Activated naive CD8-positive, alpha-beta T cell treated with anti-CD3 and anti-CD28 coated beads, Interleukin-2, amount 50 U/mL, for 16 hours (primary cell): ENCODE measurements at regions not wholly inside any gene's neighbourhood (a gene's known extent, or its start where the extent isn't known, plus 50 kb on each side); places are given as distances from the start of the nearest gene placed in this dataset.

Experiments
- DNase-seq: peaks from one replicate; pipeline ENCODE4 v3.0.0-alpha.2; 2020; ENCODE audit warnings: low read depth, low spot score

DNA sequence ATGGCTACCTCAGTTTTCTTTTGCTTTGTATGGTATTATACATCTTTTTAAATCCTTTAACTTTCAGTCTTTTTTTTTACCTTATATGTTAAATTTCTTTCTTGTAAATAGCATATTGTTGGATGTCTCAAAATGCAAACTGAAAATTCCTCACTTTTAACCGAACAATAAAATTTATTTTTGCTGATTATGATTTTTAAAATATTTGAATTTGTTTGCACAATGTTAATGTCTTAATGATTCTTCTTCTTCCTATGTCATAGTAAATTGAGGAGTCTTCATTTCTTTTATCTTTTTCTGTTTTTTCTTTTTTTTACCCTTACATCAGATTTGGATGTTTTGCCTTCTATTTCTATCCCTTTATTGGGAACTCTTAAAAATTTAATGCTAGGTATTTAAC lies 574.2 kb upstream of the CDH4 start:
- DNase-seq: no peak

DNA sequence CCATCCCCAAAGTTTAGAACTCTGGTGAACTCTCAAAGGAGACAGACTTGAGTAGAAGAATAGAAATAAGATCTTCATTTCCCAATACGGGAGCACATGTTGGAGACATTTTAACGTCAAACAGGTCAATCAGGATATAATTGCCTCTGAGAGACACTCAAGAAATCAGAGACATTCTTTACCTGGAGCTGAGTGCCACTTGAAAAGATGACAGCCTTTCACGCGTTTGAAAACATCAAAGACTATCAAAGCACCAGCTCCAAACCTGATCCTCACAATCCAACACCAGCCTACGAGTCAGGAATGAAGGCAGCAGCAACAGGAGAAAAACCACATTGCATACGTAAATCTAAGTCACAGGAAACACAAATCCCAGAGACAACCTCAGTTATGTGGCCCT lies 571.5 kb upstream of the CDH4 start:
- no peak for DNase-seq

DNA sequence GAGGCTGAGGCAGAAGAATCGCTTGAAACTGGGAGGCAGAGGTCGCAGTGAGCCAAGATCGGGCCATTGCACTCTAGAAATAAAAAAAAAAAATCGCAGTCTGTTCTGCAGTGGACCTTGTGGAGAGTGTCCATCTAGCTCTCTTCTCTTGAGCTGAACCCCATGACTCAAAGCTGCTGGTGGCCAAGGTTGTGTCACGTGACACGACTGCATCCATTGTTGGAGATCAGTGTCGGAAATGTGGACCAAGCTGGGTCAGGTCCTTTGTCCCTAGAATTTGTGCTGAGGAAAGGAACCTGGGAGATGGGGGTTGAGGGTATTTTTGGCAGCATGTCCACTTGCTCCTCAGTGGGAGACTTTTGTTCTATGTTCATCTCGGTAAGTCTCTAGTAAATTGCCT lies 564.8 kb upstream of the CDH4 start:
- DNase-seq: no peak

DNA sequence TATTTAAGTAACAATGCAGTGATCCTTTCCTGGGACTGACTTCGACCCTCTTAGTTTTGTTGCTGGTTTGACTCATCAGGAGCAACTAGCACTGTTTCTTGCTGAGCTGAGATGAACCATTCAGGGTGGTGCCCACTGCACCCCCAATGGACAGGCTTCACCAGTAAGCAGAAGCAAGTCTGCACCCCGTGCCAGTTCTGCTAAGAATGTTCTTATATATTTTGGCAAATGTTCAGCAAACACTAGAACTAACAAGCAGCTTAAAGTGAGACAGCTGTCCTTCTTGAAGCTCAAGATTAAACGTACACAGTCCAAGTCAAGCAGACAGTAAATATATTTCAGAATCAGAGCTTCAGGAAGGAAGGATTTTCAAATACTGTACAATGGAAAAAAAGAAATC lies 561.3 kb upstream of the CDH4 start:
- DNase-seq: no peak

DNA sequence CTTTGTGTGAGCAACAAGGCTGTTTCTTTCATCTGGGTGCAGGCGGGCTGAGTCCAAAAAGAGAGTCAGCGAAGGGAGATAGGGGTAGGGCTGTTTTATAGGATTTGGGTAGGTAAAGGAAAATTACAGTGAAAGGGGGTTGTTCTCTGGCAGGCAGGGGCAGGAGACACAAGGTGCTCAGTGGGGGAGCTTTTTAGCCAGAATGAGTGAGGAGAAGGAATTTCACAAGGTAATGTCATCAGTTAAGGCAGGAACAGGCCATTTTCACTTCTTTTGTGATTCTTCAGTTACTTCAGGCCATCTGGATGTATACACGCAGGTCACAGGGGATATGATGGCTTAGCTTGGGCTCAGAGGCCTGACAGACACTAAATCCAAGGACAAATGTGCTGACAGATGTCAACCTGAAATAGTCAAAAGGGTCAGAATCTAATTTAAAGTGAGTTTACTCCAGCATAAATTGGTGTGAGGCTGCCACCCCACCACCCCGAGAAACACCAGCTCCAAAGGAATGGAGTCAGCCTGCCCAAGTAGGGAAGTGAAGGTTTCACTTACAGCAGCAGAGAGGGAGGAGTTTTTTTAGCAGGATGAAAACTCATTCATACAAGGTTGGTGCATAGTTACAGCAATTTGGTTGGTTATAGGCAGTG lies 560.0 kb upstream of the CDH4 start:
- DNase-seq: no peak

DNA sequence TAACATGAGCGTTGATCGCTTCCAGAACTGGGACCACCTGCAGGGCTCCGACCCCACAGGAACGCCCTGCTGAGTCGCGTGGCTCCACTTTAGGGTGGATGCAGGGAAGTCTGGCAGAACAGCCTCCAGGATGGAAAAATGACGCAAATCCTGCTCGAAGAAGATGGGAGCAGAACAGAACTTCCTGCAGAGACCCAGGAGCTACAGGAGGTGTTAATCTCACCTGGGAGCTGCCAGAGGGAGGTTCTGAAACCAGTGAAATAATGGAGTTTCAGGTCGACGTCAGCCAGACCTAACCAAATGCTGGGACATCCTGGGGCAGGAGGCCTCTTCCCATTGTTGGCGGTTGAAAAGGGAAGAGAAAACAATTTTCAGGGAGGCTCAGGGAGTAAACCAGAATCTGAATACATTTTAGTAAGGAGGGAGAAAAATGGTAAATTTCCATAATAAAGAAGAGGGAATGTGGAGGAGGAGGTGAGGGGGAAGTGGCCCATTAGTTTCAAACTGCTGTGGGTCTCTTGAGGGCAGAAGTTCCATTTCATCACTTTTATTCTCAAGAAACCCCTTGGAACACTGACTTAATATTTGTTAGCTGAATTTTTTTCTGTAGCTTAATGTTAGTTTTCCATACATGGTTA lies 558.4 kb upstream of the CDH4 start:
- DNase-seq: no peak

DNA sequence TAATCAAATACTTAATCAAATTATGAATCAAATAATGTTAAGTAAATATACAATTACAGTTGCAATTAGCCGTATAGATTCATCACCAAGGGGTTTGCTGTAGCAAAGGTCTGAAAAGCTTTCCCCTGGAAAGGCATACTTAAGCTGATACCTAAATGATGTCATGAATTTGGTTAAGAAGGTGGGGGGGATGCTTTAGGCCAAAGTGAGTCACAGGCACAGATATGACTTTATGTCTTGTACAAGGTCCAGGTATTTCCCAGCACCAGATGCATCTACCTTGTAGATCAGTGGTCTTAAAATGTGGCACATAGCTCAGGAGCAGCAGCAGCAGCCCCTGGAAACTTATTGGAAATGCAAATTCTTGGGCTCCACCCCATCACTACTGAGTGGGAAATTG lies 557.3 kb upstream of the CDH4 start:
- DNase-seq: no peak

DNA sequence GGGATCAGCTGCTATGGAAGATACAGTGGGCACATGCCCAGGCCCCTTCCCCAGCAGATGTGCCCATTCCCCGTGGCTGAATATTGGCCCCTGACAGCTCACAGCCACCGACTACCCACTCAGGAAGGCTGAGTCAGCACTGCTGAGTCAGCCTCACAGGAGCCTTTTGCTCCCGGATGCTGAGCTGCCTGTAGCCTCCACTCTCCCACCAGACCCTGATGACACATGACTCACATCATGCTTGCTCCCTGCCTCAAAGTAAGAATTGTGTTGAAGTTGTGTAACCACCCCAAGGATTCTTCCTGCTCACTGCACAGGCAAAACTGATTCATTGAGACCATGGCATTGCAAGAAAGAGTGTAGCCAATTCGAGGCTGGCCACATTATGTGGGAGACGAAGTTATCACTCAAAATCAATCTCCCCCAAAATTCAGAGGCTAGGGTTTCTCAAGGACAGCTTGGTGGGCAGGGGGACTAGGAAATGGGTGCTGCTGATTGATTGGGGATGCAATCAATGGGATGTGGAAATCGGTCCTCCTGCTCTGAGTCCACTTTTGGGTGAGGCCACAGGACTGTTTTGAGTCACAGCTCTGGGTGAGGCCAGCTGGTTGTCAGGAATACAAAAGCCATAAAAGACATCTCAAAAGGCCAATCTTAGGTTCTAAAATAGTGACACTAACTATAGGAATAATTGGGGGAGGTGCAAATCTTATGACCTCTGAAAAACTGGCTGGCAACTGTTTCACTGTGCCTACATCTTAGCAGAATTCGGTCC lies 556.6 kb upstream of the CDH4 start:
- DNase-seq: no peak

DNA sequence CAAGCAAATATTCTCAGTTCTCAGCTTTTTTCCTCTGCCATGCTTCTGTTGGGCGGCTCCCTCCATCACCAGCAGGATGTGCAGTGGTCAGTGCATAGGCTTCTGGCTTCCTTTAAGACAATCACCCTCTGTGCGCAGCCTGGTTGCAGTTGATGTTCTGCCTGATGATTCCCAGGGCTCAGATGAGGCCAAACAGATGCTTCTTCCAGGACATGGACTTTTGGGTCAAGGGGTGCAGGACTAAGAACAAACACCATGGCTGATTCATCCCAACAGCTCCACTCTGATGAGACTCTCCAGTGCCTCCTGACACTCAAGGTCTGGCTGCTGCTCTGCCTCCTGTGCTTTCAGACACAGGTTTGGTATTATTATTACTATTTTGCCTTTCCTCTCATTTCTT lies 554.8 kb upstream of the CDH4 start:
- DNase-seq: no peak

DNA sequence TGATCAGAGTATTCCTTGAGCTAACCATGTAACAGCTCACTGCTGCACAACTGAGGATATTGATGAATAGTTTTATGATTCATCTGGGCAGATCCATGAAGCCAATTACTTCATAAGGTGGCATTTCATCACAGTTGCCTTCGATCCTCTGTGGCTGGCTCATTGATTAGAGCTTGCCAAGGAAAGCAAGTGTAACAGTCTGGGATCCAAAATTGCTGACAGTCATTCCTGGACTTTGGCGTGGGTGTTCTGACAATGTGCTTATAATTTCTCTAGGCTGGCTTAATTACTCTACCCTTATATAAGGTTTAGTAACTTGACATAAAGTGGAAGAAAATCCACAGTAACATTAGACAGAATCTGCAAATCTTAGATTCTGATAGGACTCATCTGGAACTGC lies 551.3 kb upstream of the CDH4 start:
- DNase-seq: no peak

DNA sequence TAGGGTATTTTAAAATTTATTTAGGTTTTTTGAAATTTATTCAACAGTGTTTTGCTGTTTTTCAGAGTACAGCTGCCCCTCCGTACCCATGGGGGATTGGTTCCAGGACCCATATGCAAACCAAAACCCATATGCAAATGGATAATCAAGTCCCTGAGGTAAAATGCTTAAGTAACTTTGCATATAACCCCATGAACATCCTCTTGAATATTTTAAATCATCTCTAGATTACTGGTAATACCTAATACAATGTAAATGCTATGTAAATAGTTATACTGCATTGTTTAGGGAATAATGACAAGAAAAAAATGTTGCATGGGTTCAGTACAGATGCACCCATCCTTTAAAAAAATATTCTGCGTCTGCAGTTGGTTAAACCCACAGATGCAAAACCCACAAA lies 547.9 kb upstream of the CDH4 start:
- no peak for DNase-seq

DNA sequence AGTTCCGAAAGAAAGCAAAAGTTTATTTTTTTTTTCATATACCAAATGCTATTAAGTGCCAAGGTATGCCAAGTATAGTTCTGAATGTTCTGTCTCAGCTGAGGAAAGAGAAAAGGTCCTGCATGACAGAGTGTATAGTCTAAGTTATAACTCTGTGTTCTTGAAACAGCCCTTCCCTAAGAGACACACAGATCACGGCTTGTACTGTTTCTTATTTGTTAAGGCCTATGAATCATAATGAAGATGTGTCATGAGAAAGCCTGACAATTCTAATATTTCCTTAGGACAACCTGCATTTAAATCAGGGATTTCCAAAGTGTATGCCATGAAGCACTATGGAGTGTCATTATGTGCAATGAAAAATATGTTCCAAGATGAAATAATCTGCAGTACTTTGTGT lies 538.7 kb upstream of the CDH4 start:
- no peak for DNase-seq

DNA sequence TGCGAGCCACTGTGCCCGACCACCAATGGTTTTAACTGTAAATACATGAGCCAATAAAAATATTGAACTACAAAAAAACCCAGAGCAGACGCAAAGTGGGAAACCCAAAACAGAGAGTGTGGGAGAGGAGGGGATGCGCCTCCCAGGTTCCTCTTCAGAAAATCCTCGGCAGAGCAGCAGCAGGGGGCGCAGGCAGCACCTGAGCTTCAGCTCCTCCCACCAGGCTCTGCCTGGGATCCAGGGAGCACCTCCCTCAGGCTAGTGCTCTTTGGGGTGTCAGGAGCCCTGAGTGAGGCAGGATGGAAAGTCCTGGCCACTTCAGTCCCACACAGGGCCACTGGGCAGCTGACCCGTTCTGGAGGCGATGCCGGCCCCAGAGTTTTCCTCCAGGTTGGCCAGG lies 536.9 kb upstream of the CDH4 start:
- DNase-seq: no peak

DNA sequence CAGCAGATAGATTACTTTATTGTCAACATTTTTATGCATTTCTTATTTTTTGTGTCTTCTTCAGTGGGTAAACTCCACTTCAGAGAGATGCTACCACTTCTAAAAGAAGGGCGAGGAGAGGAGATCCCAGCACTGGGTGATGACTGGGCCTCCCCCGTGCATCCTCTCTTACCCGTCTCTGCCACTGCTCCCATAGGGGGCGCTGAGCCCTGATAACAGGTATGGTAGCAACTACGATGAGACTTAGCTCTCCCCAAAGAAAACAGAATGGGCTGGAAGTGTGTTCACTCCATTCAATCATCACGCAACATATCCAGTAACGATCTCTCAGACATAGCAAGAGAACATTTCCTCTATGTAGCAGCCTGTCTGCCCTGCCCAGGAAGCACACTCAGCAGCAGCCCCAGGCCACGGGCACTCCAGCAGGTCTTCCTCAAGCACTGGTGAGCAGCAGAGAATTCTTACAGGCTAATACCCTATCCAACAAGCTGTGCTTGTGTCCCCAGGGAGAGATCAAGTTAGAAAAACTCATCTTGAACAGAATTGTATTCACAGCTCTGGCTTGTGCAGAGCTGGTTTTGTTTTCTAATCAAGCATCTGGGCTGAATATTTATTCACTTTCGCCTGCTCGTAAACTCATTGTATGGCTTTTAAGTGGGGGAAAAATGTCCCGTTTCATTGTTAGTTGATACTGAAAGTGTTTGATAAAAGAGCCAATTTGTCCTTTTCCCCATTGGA lies 533.1 kb upstream of the CDH4 start:
- DNase-seq: no peak

DNA sequence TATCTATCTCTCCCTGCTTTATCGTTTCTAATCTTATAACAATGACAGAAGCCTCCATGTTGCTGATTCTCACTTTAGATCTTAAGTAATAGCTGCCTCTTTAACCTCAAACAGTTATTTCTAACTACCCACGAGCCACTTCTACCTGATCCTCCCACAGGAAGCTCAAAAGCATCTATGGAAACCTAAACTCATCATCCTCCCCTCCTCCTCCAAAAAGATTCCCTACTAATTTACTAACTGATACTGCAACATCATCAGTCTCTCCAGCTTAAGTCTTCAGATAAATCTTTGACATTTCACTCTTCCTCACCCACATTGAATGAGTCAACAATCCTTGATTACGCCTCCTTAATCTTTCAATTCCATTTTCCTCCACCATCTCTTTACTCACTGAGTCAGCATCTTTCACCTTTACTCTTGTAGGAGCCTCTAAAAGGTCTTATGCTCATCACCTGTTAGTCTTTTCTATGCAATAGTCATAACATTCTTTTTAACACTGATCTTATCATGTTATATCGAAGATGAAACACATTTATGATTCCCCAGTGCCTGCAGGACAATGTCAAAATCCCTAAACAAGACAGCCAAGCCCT lies 526.7 kb upstream of the CDH4 start:
- no peak for DNase-seq

DNA sequence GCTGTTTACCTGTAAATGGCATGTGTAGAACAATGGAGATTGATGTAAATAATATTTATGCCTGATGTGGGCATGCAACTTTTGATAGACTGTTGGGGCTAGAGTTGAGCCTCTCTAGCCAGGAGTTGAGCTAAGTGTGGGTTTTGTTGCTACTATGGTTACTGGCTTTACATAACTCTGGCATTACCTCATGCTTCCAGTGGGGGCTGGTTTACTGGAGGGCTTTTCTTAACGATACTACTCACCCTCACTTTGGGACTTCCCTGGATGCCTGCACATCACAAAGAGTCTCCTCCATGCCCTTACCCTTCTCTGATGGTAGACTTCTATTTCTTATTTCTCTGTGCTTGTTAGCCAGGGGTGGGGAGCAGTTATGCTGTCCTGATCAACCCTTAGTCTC lies 524.6 kb upstream of the CDH4 start:
- DNase-seq: no peak

DNA sequence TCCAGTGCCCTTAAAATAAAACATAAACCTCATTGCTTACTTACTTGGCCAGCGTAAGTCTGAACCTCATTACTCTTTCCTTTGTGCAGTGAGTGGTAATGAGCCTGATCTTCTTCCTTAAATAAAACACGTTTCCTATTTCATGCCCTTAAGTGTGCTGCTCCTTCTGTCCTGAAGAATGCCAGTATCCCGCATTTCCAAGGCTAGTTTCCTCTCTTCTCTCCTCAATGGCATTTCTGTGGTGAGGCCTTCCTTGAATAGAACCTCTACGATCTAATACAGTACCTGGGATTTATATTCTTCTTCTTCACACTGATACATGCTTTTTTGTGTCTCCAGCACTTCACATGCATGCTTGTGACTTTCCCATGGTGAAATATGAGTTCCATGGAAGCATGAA lies 523.4 kb upstream of the CDH4 start:
- DNase-seq: no peak

DNA sequence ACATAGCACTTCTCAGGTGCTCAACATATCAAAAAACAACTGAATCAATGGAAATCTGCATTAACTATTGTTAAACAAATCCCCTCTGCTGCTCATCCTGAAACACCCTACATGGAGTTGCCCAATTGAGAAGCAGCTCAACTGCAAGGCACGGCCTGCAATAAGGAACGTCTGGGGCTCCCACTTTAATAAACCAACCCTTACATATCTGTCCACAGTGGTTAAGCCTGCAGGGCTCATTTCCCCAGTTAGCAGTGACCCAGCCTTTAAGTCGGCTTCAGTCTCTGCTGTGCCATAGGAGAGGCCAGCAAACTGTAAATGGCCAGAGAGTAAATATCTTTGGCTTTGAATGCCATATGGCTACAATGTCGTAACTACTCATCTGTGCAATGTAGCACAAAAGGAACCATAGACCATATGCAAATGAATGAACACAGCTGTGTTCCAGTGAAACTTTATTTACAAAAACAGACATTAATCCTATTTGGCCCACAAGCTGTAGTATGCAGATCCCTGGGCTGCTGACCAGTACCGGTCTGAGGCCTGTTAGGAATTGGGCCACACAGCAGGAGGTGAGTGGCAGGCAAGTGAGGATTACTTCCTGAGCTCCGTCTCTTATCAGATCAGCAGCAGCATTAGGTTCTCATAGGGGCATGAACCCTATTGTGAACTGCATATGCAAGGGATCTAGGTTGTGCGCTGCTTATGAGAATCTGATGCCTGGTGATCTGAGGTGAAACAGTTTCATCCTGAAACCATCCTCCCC lies 522.7 kb upstream of the CDH4 start:
- no peak for DNase-seq

DNA sequence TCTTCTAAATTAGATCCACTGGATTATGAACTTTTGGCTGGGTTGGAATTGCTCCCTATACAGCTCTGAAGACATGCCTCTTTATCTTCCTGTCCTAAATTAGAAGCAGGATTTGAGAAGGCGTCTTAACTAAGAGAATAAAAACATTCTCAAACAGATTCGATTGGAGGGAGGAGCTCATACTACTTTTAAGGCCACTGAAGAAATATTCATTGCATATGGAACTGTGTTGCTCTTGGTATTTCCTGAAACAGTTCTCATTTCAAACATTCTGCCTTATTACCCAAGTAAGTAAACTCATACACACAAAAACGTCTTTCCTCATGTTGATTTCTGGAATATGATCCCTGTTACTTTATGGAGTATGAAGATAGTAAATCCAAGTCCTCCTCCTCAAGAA lies 519.7 kb upstream of the CDH4 start:
- DNase-seq: no peak

DNA sequence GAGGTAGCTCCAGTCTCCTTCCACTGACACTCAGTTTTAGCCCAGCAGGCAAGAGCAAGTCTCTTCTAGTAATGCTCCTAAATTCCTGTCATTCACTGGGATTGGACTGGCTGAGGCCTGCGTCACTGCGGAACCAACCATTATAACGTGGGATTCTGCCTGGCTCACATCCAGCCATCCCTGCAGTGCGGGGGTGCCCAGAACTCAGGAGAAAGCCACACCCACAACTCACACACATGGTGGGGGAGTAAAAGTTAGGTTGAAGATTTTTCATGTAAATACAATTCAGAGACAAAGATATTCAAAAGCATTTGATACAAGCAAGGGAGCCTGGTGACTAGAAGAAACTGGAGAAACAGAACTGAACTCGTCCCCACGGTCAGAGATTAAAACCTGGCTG lies 504.0 kb upstream of the CDH4 start:
- no peak for DNase-seq
